ENCODE measurements at regions not wholly inside any gene's neighbourhood (a gene's known extent, or its start where the extent isn't known, plus 50 kb on each side); places are given as distances from the start of the nearest gene placed in this dataset.

DNA sequence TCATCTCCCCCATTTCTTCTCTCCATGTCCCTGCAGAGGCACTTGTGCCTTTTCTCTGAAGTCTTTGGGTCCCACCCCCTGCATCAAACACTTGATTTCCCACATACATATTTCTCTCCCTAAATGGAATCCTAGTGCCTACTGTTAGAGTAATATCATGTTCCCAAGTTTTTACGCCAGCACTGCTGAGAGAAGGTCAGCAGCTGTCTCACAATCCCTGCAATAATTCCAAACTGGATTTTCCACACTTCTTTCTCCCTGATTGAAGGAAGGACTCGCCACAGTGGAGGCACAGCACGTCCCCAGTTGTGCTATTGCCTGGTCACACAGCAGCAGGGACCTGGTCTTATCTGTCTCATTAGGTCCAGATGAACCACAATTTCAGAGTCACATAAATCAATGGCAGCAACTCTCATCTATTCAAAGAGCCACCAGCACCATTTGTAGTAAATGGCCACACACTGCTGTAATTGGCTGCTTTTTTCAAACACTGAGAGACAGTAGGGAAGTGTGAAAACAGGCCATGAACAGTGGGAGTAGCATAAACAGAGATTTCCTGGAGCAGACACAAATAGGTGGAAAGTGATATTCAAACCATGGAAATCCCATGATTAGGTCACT, 605.5 kb downstream of the XPNPEP1 start:
- TF ChIP-seq, protein P1, sequence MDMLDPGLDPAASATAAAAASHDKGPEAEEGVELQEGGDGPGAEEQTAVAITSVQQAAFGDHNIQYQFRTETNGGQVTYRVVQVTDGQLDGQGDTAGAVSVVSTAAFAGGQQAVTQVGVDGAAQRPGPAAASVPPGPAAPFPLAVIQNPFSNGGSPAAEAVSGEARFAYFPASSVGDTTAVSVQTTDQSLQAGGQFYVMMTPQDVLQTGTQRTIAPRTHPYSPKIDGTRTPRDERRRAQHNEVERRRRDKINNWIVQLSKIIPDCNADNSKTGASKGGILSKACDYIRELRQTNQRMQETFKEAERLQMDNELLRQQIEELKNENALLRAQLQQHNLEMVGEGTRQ (IDR thresholded peaks at IDR 0.05; ENCODE audit: low read depth, low read length), result no peak
- no peak for TF ChIP-seq MXI1 (IDR thresholded peaks at IDR 0.05; ENCODE audit: borderline replicate concordance, low read depth, low read length)
- TF ChIP-seq, protein P2, sequence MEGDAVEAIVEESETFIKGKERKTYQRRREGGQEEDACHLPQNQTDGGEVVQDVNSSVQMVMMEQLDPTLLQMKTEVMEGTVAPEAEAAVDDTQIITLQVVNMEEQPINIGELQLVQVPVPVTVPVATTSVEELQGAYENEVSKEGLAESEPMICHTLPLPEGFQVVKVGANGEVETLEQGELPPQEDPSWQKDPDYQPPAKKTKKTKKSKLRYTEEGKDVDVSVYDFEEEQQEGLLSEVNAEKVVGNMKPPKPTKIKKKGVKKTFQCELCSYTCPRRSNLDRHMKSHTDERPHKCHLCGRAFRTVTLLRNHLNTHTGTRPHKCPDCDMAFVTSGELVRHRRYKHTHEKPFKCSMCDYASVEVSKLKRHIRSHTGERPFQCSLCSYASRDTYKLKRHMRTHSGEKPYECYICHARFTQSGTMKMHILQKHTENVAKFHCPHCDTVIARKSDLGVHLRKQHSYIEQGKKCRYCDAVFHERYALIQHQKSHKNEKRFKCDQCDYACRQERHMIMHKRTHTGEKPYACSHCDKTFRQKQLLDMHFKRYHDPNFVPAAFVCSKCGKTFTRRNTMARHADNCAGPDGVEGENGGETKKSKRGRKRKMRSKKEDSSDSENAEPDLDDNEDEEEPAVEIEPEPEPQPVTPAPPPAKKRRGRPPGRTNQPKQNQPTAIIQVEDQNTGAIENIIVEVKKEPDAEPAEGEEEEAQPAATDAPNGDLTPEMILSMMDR (conservative IDR thresholded peaks at IDR 0.05; ENCODE audit: low read depth, low read length), result no peak
- TF ChIP-seq MAFK (IDR thresholded peaks at IDR 0.05; ENCODE audit: low read depth, low read length), result no peak
- TF ChIP-seq CEBPB (IDR thresholded peaks at IDR 0.05; ENCODE audit: low read depth, low read length), result no peak
- no peak for TF ChIP-seq CHD1 (IDR thresholded peaks at IDR 0.05; ENCODE audit: low read depth, low read length)
- TF ChIP-seq POLR2A (IDR thresholded peaks at IDR 0.05; ENCODE audit: low read depth, low read length), result no peak
- no peak for TF ChIP-seq SMC3 (IDR thresholded peaks at IDR 0.05; ENCODE audit: low read depth, low read length)
- no peak for TF ChIP-seq FOS (IDR thresholded peaks at IDR 0.05; ENCODE audit: low read depth, low read length)

Data from IMR-90 (cell line).